Testis (tissue), 2 donors: ENCODE measurements at regions not wholly inside any gene's neighbourhood (a gene's known extent, or its start where the extent isn't known, plus 50 kb on each side); places are given as distances from the start of the nearest gene placed in this dataset.

Experiments used
- DNase-seq: peaks from one replicate; pipeline ENCODE4 v3.0.0-alpha.2; 2019
- H3K27ac ChIP-seq, 2 donors: fragments of 200-600 bp; sonication (generic); one replicate each; pipeline ENCODE4 v1.5.1; 2019
- H3K27me3 ChIP-seq: fragments of 200-600 bp; sonication (generic); one replicate; pipeline ENCODE4 v1.5.1; 2019
- H3K36me3 ChIP-seq: fragments of 200-600 bp; sonication (generic); one replicate; pipeline ENCODE4 v1.5.1; 2017; ENCODE audit warnings: low read depth; ENCODE audit errors: missing control alignments
- H3K4me1 ChIP-seq: fragments of 200-600 bp; sonication (generic); one replicate; pipeline ENCODE4 v1.5.1; 2019
- H3K4me3 ChIP-seq, 2 donors: fragments of 200-600 bp; sonication (generic); one replicate each; pipeline ENCODE4 v1.5.1; 2017 to 2019
- H3K9me3 ChIP-seq: fragments of 200-600 bp; sonication (generic); one replicate; pipeline ENCODE4 v1.5.1; 2017
- POLR2A ChIP-seq: fragments of 450-650 bp; IDR thresholded peaks from one replicate; pipeline ENCODE4 v1.6.1; 2017; ENCODE audit warnings: antibody characterized with exemption, mild to moderate bottlenecking, moderate library complexity
- WGBS, 2 donors: methylation state at CpG; one replicate each; pipeline ENCODE4 v1.1.5; 2018; 5-methylcytosine and 5-hydroxymethylcytosine counted together
- intact Hi-C: fragments of 100-400 bp; cut with DNase I; formaldehyde crosslinking; loops from one replicate; pipeline ENCODE4 v1.15.1; 2023; ENCODE audit warnings: low total_unique reads
- TF ChIP-seq, protein P1 (sequence below), 3 experiments: fragments of 450-650 bp in 2 of 3; fragments of 200-600 bp in 1 of 3; sonication (generic) in 1 of 3; IDR thresholded peaks; one replicate each; pipeline ENCODE4 v1.5.1; 2016 to 2019; ENCODE audit warnings: antibody characterized with exemption in 3 of 3, mild to moderate bottlenecking in 2 of 3, moderate library complexity in 1 of 3

DNA sequence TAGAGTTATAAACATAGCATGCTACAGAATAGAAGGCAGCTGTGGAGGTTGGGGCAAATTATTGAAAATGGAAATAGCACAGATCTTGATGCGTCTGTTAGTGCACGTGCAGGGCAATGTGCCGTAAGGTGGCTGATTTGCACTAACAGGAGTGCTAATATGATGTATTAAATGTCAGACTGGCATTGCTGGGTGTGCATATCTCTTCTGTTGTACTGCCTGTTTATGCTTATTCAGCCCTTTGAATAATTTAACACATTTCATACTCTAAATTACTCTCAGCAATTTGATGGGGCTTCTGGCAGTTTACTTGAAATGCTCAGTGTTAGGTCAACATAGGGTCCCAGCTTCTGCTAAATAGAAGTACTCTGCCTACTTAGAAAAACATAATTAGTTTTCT lies 395.6 kb downstream of the MCTP2 start:
- intact Hi-C loops, result no loop called here
- Histone ChIP-seq H3K27ac (no peak overlapping the region), H3K27me3 (no peaks in the 10 kb centered on the region), H3K4me1 (no peaks in the 10 kb centered on the region), H3K9me3 (no peaks in the 10 kb centered on the region), H3K4me3 (no peak overlapping the region), H3K36me3 (no peaks in the 10 kb centered on the region)
- DNase-seq, result no peak
- TF ChIP-seq POLR2A, result no peak
- TF ChIP-seq, protein P1, sequence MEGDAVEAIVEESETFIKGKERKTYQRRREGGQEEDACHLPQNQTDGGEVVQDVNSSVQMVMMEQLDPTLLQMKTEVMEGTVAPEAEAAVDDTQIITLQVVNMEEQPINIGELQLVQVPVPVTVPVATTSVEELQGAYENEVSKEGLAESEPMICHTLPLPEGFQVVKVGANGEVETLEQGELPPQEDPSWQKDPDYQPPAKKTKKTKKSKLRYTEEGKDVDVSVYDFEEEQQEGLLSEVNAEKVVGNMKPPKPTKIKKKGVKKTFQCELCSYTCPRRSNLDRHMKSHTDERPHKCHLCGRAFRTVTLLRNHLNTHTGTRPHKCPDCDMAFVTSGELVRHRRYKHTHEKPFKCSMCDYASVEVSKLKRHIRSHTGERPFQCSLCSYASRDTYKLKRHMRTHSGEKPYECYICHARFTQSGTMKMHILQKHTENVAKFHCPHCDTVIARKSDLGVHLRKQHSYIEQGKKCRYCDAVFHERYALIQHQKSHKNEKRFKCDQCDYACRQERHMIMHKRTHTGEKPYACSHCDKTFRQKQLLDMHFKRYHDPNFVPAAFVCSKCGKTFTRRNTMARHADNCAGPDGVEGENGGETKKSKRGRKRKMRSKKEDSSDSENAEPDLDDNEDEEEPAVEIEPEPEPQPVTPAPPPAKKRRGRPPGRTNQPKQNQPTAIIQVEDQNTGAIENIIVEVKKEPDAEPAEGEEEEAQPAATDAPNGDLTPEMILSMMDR (IDR thresholded peaks at IDR 0.05), result no peak
- WGBS, 2 donors, result 95 to 98% methylated on average over 3 of the region's 3 CpGs

DNA sequence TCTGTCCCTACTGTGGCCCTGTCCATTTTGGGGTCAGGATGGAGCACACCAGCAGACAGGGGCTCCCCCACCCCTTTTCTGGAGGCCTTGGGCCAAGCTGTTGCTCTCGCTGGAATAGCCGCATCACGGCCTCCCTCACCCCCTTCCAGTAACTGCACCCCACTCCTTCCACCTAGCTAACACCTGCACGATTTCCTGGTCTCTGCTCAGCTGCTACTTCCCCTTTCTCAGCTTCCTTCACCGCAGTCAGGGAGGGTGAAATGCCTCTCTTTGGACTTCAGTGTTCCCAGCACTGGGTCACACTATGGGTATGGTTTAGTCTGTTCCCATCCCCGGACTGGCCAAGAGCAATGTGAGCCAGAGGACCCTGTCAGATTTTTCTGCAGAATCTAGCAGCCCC lies 400.2 kb downstream of the MCTP2 start:
- Histone ChIP-seq H3K27me3 (no peaks in the 10 kb centered on the region), H3K9me3 (no peaks in the 10 kb centered on the region), H3K27ac (no peak overlapping the region), H3K4me1 (no peaks in the 10 kb centered on the region), H3K4me3 (no peak overlapping the region), H3K36me3 (no peaks in the 10 kb centered on the region)
- TF ChIP-seq, protein P1 (IDR thresholded peaks at IDR 0.05), result no peak
- no peak for TF ChIP-seq POLR2A
- intact Hi-C loops, result no loop called here
- no peak for DNase-seq
- WGBS, 2 donors, result 89 to 95% methylated on average over 6 of the region's 6 CpGs

DNA sequence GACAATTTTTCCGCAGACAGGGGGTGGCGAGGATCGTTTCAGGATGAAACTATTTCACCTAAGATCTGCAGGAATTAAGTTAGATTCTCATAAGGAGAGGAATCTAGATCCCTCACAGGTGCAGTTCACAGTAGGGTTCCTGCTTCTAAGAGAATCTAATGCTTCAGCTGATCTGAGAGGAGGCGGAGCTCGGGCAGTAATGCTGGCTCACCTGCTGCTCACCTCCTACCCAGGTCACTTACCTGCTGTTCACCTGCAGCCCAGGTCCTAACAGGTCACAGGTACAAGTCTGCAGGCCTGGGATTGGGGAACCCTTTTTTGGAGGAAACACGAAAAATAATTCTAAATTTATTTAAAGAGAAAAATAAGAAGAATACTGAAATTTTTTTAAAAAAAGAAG lies 406.8 kb downstream of the MCTP2 start:
- no peaks in the 10 kb centered on the region for H3K9me3 ChIP-seq
- intact Hi-C loops, result no loop called here
- H3K27ac ChIP-seq, result no peak overlapping the region
- H3K36me3 ChIP-seq, result no peaks in the 10 kb centered on the region
- no peak for DNase-seq
- TF ChIP-seq, protein P1 (IDR thresholded peaks at IDR 0.05), result no peak
- TF ChIP-seq POLR2A, result no peak
- WGBS, 2 donors, result 77% methylated on average over 6 of the region's 6 CpGs
- no peaks in the 10 kb centered on the region for H3K27me3 ChIP-seq
- no peak overlapping the region for H3K4me3 ChIP-seq
- H3K4me1 ChIP-seq, result no peaks in the 10 kb centered on the region

DNA sequence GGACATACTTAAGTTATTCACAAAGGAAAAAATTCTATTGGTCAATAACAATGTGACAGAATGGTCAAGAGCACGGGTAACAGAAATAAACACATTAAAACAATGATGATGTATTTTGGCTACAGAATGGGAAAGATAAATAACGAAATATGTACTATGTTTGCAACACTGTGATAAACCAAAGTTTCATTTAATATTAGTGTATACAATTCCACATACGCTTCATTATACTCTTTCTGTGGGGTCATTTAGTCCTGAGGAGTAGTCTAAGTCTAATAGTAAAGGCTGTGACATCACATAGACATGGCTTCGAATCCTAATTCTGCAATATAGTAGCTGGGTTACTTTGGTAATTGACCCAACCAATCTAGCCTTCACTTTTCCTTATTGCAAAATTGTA lies 408.3 kb downstream of the MCTP2 start:
- WGBS, 2 donors, result 75 to 93% methylated on average over 4 of the region's 4 CpGs
- H3K9me3 ChIP-seq, result no peaks in the 10 kb centered on the region
- TF ChIP-seq, protein P1 (IDR thresholded peaks at IDR 0.05), result no peak
- no peak for TF ChIP-seq POLR2A

DNA sequence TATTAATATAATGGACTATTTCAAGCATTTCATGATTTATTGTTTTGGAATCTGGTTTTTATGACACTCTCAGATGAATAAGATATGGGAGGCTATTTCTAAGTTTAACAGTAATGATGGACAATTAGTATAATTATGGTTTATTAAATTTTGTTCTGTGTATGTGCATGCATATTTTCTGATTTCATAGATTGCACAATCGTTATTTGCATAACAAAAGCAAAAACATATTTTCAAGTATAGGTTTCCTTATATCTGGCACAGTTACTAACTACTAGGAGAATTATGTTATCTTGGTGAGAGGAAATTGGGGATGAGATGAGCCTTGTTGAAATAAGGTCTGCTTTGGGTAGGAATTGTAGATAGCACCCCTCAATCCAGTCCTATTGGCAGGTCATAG lies 413.1 kb downstream of the MCTP2 start:
- Histone ChIP-seq H3K4me1 (no peaks in the 10 kb centered on the region), H3K4me3 (no peak overlapping the region), H3K27ac (no peak overlapping the region), H3K9me3 (no peaks in the 10 kb centered on the region), H3K27me3 (no peaks in the 10 kb centered on the region), H3K36me3 (no peaks in the 10 kb centered on the region)
- intact Hi-C loops, result no loop called here
- 59 to 66% methylated on average over 1 of the region's 1 CpG for WGBS, 2 donors
- TF ChIP-seq, protein P1 (IDR thresholded peaks at IDR 0.05), result no peak
- no peak for TF ChIP-seq POLR2A
- no peak for DNase-seq

More for the DNA sequence above, 408.3 kb downstream of the MCTP2 start:
- Histone ChIP-seq H3K27me3 (no peaks in the 10 kb centered on the region), H3K4me3 (no peak overlapping the region), H3K27ac (no peak overlapping the region), H3K36me3 (no peaks in the 10 kb centered on the region), H3K4me1 (no peaks in the 10 kb centered on the region)
- intact Hi-C loops, result no loop called here
- DNase-seq, result no peak
